Gastroesophageal sphincter (tissue), 4 donors: ENCODE measurements at regions not wholly inside any gene's neighbourhood (a gene's known extent, or its start where the extent isn't known, plus 50 kb on each side); places are given as distances from the start of the nearest gene placed in this dataset.

ENCODE experiments used
- ATAC-seq: fragments of 150-250 bp; one replicate; pipeline ENCODE4 v1.9.1; 2016; ENCODE audit warnings: mild to moderate bottlenecking, moderate library complexity
- H3K27ac ChIP-seq, 4 donors: fragments of 200-600 bp; sonication (generic) in 3 of 4; 1 replicate in 3 of 4; 2 replicates in 1 of 4; pipeline ENCODE4 v1.5.1; 2016 to 2019
- H3K27me3 ChIP-seq: fragments of 200-600 bp; sonication (generic); one replicate; pipeline ENCODE4 v1.5.1; 2019
- H3K36me3 ChIP-seq, 2 donors: fragments of 200-600 bp; sonication (generic); one replicate each; pipeline ENCODE4 v1.5.1; 2019; ENCODE audit warnings: control low read depth in 1 of 2
- H3K4me1 ChIP-seq, 3 donors: fragments of 200-600 bp; sonication (generic); 1 replicate in 2 of 3; 2 replicates in 1 of 3; pipeline ENCODE4 v1.5.1; 2016 to 2019; ENCODE audit warnings: control low read depth in 2 of 3
- H3K4me3 ChIP-seq, 2 donors: fragments of 200-600 bp; sonication (generic); one replicate each; pipeline ENCODE4 v1.5.1; 2019; ENCODE audit warnings: mild to moderate bottlenecking in 1 of 2, moderate library complexity in 1 of 2
- H3K9me3 ChIP-seq, 3 donors: fragments of 200-600 bp; sonication (generic); one replicate each; pipeline ENCODE4 v1.5.1; 2017 to 2019; ENCODE audit warnings: control low read depth in 2 of 3
- CTCF ChIP-seq, 4 experiments: fragments of 200-600 bp in 2 of 4; fragments of 450-650 bp in 2 of 4; sonication (generic) in 1 of 4; IDR thresholded peaks; one replicate each; pipeline ENCODE4 v1.5.1; 2017 to 2019; ENCODE audit warnings: antibody characterized with exemption in 4 of 4, mild to moderate bottlenecking in 2 of 4, moderate library complexity in 2 of 4
- EP300 ChIP-seq: sonication (generic); formaldehyde crosslinking; IDR thresholded peaks from one replicate; pipeline ENCODE4 v1.6.1; 2017; ENCODE audit warnings: antibody characterized with exemption, mild to moderate bottlenecking
- POLR2A ChIP-seq, 2 donors: fragments of 450-650 bp; IDR thresholded peaks; one replicate each; pipeline ENCODE4 v1.6.1; 2017; ENCODE audit warnings: antibody characterized with exemption in 2 of 2, mild to moderate bottlenecking in 2 of 2, moderate library complexity in 1 of 2
- POLR2AphosphoS5 ChIP-seq: sonication (generic); formaldehyde crosslinking; IDR thresholded peaks from one replicate; pipeline ENCODE4 v1.6.1; 2017; ENCODE audit warnings: antibody characterized with exemption
- WGBS, 2 donors: methylation state at CpG; one replicate each; pipeline ENCODE4 v1.1.5; 2018; ENCODE audit warnings: low coverage in 1 of 2; 5-methylcytosine and 5-hydroxymethylcytosine counted together

GRCh38 chr3:76367281-76367680 is 581.9 kb upstream of the ZNF717 start:
- Histone ChIP-seq H3K27ac (no peak overlapping the region), H3K27me3 (no peaks in the 10 kb centered on the region), H3K9me3 (no peaks in the 10 kb centered on the region), H3K4me3 (no peak overlapping the region), H3K4me1 (no peaks in the 10 kb centered on the region), H3K36me3 (no peaks in the 10 kb centered on the region)
- no peak for ATAC-seq
- 48 to 56% methylated on average over 2 of the region's 2 CpGs for WGBS, 2 donors
- no peak for TF ChIP-seq EP300
- TF ChIP-seq POLR2A (IDR thresholded peaks at IDR 0.05), result no peak
- TF ChIP-seq POLR2AphosphoS5, result no peak
- no peak for TF ChIP-seq CTCF (IDR thresholded peaks at IDR 0.05)

- 74 to 77% methylated on average over 3 to 5 of the region's 5 CpGs for WGBS, 2 donors
Measured at GRCh38 chr3:76369170-76369569, 583.8 kb upstream of the ZNF717 start.

GRCh38 chr3:76370749-76371520 is 585.6 kb upstream of the ZNF717 start:
- Histone ChIP-seq H3K4me1 (no peaks in the 10 kb centered on the region), H3K27ac (no peak overlapping the region)
- ATAC-seq, result no peak

More at GRCh38 chr3:76369170-76369569, 583.8 kb upstream of the ZNF717 start:
- no peaks in the 10 kb centered on the region for H3K36me3 ChIP-seq
- TF ChIP-seq CTCF (IDR thresholded peaks at IDR 0.05) (no peak), POLR2A (IDR thresholded peaks at IDR 0.05) (no peak), EP300 (no peak), POLR2AphosphoS5 (no peak)
- H3K27ac ChIP-seq, result no peak overlapping the region
- no peaks in the 10 kb centered on the region for H3K27me3 ChIP-seq
- H3K4me3 ChIP-seq, result no peak overlapping the region
- ATAC-seq, result no peak
- H3K4me1 ChIP-seq, result no peaks in the 10 kb centered on the region
- no peaks in the 10 kb centered on the region for H3K9me3 ChIP-seq

GRCh38 chr3:76372497-76372896 is 587.1 kb upstream of the ZNF717 start:
- TF ChIP-seq POLR2A (IDR thresholded peaks at IDR 0.05), result no peak
- TF ChIP-seq POLR2AphosphoS5, result no peak
- no peak for TF ChIP-seq CTCF (IDR thresholded peaks at IDR 0.05)
- TF ChIP-seq EP300, result no peak
- no peaks in the 10 kb centered on the region for H3K36me3 ChIP-seq
- no peak overlapping the region for H3K27ac ChIP-seq
- no peaks in the 10 kb centered on the region for H3K9me3 ChIP-seq
- no peak for ATAC-seq
- H3K27me3 ChIP-seq, result no peaks in the 10 kb centered on the region
- no peak overlapping the region for H3K4me3 ChIP-seq
- no peaks in the 10 kb centered on the region for H3K4me1 ChIP-seq
- 62 to 90% methylated on average over 1 to 2 of the region's 2 CpGs for WGBS, 2 donors

More at GRCh38 chr3:76370749-76371520, 585.6 kb upstream of the ZNF717 start:
- H3K36me3 ChIP-seq, result no peaks in the 10 kb centered on the region
- H3K4me3 ChIP-seq, result no peak overlapping the region
- 54 to 60% methylated on average over 4 of the region's 4 CpGs for WGBS, 2 donors
- TF ChIP-seq POLR2A (IDR thresholded peaks at IDR 0.05), result no peak
- no peaks in the 10 kb centered on the region for H3K9me3 ChIP-seq
- H3K27me3 ChIP-seq, result no peaks in the 10 kb centered on the region

GRCh38 chr3:76377074-76377473 is 591.7 kb upstream of the ZNF717 start:
- 100% methylated on average over 1 of the region's 1 CpG for WGBS, 2 donors
- Histone ChIP-seq H3K4me1 (no peaks in the 10 kb centered on the region), H3K4me3 (no peak overlapping the region), H3K27me3 (no peaks in the 10 kb centered on the region), H3K9me3 (no peaks in the 10 kb centered on the region), H3K36me3 (no peaks in the 10 kb centered on the region), H3K27ac (no peak overlapping the region)
- no peak for TF ChIP-seq POLR2A (IDR thresholded peaks at IDR 0.05)
- TF ChIP-seq CTCF (IDR thresholded peaks at IDR 0.05), result no peak
- no peak for TF ChIP-seq POLR2AphosphoS5
- no peak for TF ChIP-seq EP300
- ATAC-seq, result no peak
